Testis (tissue), 2 donors: ENCODE measurements at regions not wholly inside any gene's neighbourhood (a gene's known extent, or its start where the extent isn't known, plus 50 kb on each side); places are given as distances from the start of the nearest gene placed in this dataset.

ENCODE experiments used
- DNase-seq: peaks from one replicate; pipeline ENCODE4 v3.0.0-alpha.2; 2019
- H3K27ac ChIP-seq, 2 donors: fragments of 200-600 bp; sonication (generic); one replicate each; pipeline ENCODE4 v1.5.1; 2019
- H3K27me3 ChIP-seq: fragments of 200-600 bp; sonication (generic); one replicate; pipeline ENCODE4 v1.5.1; 2019
- H3K36me3 ChIP-seq: fragments of 200-600 bp; sonication (generic); one replicate; pipeline ENCODE4 v1.5.1; 2017; ENCODE audit warnings: low read depth; ENCODE audit errors: missing control alignments
- H3K4me1 ChIP-seq: fragments of 200-600 bp; sonication (generic); one replicate; pipeline ENCODE4 v1.5.1; 2019
- H3K4me3 ChIP-seq, 2 donors: fragments of 200-600 bp; sonication (generic); one replicate each; pipeline ENCODE4 v1.5.1; 2017 to 2019
- H3K9me3 ChIP-seq: fragments of 200-600 bp; sonication (generic); one replicate; pipeline ENCODE4 v1.5.1; 2017
- POLR2A ChIP-seq: fragments of 450-650 bp; IDR thresholded peaks from one replicate; pipeline ENCODE4 v1.6.1; 2017; ENCODE audit warnings: antibody characterized with exemption, mild to moderate bottlenecking, moderate library complexity
- WGBS, 2 donors: methylation state at CpG; one replicate each; pipeline ENCODE4 v1.1.5; 2018; 5-methylcytosine and 5-hydroxymethylcytosine counted together
- intact Hi-C: fragments of 100-400 bp; cut with DNase I; formaldehyde crosslinking; loops from one replicate; pipeline ENCODE4 v1.15.1; 2023; ENCODE audit warnings: low total_unique reads
- TF ChIP-seq, protein P1 (sequence below), 3 experiments: fragments of 450-650 bp in 2 of 3; fragments of 200-600 bp in 1 of 3; sonication (generic) in 1 of 3; IDR thresholded peaks; one replicate each; pipeline ENCODE4 v1.5.1; 2016 to 2019; ENCODE audit warnings: antibody characterized with exemption in 3 of 3, mild to moderate bottlenecking in 2 of 3, moderate library complexity in 1 of 3

DNA sequence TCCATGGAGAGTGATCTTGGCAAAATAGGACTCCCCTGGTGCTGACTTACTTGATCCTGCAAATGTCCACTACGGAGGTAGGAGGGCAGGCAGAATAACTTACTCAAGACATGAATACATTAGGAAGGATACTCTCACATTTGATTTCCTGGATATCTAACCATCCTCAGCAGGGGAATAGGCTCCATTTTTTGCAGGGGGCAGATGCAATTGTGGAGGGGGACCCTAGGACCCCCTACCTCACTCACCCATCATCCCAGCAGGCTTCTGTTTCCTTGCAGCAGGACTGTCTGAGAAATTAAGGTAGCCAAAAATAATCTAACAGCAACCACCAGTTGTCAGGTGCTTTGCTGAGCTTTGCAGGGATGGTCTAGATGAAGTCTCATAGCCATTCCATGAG is 482.0 kb downstream of the ZNF536 start:
- TF ChIP-seq, protein P1, sequence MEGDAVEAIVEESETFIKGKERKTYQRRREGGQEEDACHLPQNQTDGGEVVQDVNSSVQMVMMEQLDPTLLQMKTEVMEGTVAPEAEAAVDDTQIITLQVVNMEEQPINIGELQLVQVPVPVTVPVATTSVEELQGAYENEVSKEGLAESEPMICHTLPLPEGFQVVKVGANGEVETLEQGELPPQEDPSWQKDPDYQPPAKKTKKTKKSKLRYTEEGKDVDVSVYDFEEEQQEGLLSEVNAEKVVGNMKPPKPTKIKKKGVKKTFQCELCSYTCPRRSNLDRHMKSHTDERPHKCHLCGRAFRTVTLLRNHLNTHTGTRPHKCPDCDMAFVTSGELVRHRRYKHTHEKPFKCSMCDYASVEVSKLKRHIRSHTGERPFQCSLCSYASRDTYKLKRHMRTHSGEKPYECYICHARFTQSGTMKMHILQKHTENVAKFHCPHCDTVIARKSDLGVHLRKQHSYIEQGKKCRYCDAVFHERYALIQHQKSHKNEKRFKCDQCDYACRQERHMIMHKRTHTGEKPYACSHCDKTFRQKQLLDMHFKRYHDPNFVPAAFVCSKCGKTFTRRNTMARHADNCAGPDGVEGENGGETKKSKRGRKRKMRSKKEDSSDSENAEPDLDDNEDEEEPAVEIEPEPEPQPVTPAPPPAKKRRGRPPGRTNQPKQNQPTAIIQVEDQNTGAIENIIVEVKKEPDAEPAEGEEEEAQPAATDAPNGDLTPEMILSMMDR (IDR thresholded peaks at IDR 0.05), result no peak
- TF ChIP-seq POLR2A, result no peak
- H3K9me3 ChIP-seq, result no peaks in the 10 kb centered on the region
- H3K27me3 ChIP-seq, result no peaks in the 10 kb centered on the region
- intact Hi-C loops, result no loop called here
- no peak overlapping the region for H3K4me3 ChIP-seq
- DNase-seq, result no peak
- H3K27ac ChIP-seq, result no peak overlapping the region
- no peaks in the 10 kb centered on the region for H3K4me1 ChIP-seq
- 86 to 100% methylated on average over 1 of the region's 1 CpG for WGBS, 2 donors
- no peaks in the 10 kb centered on the region for H3K36me3 ChIP-seq

DNA sequence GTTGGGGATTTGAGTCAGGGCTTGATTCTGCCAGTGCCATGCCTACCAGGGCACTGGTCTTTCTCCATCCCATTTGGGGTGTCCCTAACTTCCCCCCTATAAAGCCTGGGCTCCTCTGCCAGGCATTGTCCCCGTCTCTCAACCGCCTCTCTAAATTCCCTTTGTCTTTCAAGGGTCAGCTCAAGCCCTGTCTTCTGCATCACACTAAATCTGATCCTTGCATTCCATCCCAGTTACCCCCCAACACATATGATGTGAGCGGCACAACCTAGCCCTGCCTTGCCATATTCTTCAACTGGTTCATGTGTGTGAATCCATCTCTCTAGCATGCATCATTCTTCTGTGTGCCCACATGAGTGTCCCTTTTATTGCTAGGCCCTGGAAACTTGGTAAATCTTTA is 480.9 kb downstream of the ZNF536 start:
- WGBS, 2 donors, result 94 to 96% methylated on average over 3 of the region's 3 CpGs
- no peaks in the 10 kb centered on the region for H3K27me3 ChIP-seq
- H3K36me3 ChIP-seq, result no peaks in the 10 kb centered on the region
- H3K9me3 ChIP-seq, result no peaks in the 10 kb centered on the region
- DNase-seq, result no peak
- H3K27ac ChIP-seq, result no peak overlapping the region
- intact Hi-C loops, result no loop called here
- no peak for TF ChIP-seq POLR2A
- TF ChIP-seq, protein P1 (IDR thresholded peaks at IDR 0.05), result no peak
- H3K4me3 ChIP-seq, result no peak overlapping the region
- H3K4me1 ChIP-seq, result no peaks in the 10 kb centered on the region

DNA sequence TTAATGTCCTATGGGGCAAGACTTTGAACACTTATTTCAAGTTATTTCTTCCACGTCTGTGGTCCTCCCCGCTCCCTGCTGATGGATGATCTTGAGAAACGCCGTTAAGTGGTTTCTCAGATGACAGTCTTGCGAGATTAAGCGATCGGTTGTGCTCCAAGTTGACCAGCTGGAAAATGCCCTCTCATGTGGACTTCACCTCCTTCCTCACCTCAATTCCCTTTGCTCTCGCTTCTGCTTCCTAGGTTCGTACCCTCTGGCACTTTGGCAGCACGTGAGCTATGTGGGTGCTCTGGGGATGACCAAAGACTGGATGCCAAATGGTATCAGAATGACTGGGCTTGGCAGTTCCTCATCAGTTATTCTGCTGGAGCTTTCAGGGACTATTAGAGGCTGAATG is 480.0 kb downstream of the ZNF536 start:
- no peaks in the 10 kb centered on the region for H3K36me3 ChIP-seq
- 93 to 96% methylated on average over 10 of the region's 10 CpGs for WGBS, 2 donors
- intact Hi-C loops, result no loop called here

GRCh38 chr19:30851646-30852045 is 479.5 kb downstream of the ZNF536 start:
- DNase-seq, result no peak
- 92 to 94% methylated on average over 2 of the region's 2 CpGs for WGBS, 2 donors
- no peak overlapping the region for H3K4me3 ChIP-seq
- H3K36me3 ChIP-seq, result no peaks in the 10 kb centered on the region
- no peaks in the 10 kb centered on the region for H3K4me1 ChIP-seq
- H3K9me3 ChIP-seq, result no peaks in the 10 kb centered on the region
- no peak overlapping the region for H3K27ac ChIP-seq
- TF ChIP-seq, protein P1 (IDR thresholded peaks at IDR 0.05), result no peak
- no peak for TF ChIP-seq POLR2A
- no peaks in the 10 kb centered on the region for H3K27me3 ChIP-seq
- intact Hi-C loops, result no loop called here

More for the DNA sequence above, 480.0 kb downstream of the ZNF536 start:
- no peak overlapping the region for H3K27ac ChIP-seq
- H3K9me3 ChIP-seq, result no peaks in the 10 kb centered on the region
- TF ChIP-seq, protein P1 (IDR thresholded peaks at IDR 0.05), result no peak
- no peak for TF ChIP-seq POLR2A
- no peak for DNase-seq
- H3K4me3 ChIP-seq, result no peak overlapping the region
- H3K4me1 ChIP-seq, result no peaks in the 10 kb centered on the region
- H3K27me3 ChIP-seq, result no peaks in the 10 kb centered on the region

DNA sequence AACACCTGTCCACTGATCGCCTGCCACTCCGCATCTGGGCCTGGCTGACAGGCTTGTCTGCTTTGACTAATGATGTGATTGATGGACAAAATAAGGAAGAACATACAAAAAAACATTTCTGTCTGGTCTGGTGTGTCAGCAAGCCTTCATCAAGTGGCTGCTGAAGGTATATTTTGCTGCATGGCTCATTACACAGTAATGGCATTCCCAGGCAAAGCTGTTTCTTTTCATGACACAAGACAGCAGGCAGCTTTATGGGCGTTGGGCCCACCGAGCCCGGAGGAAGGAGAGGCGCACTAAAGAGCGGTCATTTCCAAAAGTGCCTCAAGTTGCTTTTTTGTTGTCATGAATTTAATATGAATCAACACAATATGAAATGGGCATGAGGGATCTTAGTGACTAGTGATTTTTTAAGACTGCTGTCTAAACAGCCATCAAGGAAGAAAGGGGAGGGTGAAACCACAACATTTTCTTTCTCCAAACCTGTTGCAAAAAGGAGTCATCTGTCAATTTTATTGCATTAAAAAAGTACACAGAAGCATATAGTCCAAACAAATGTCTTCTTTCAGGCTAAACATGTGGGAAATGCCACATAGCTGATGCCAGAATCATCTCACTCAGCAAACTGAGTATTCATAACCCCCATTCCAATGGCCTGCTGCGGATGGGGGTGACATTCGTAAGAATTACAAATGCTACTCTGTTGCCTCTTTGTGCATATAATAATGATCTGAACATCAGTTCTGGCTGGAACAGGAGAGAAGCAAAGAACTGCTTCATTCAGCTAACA is 476.6 kb downstream of the ZNF536 start:
- 77 to 81% methylated on average over 9 of the region's 9 CpGs for WGBS, 2 donors
- intact Hi-C loops, result no loop called here
- Histone ChIP-seq H3K27me3 (no peaks in the 10 kb centered on the region), H3K4me3 (no peak overlapping the region), H3K4me1 (no peaks in the 10 kb centered on the region), H3K27ac (no peak overlapping the region), H3K36me3 (no peaks in the 10 kb centered on the region), H3K9me3 (no peaks in the 10 kb centered on the region)
- TF ChIP-seq, protein P1 (IDR thresholded peaks at IDR 0.05), result no peak
- TF ChIP-seq POLR2A, result no peak
- no peak for DNase-seq
